Spleen (tissue), 7 donors: ENCODE measurements at regions not wholly inside any gene's neighbourhood (a gene's known extent, or its start where the extent isn't known, plus 50 kb on each side); places are given as distances from the start of the nearest gene placed in this dataset.

Experiments used
- CTCF ChIP-seq, 11 experiments: fragments of 200-600 bp in 7 of 11; fragments of 450-650 bp in 4 of 11; sonication (generic) in 4 of 11; IDR thresholded peaks in 8 of 11; conservative IDR thresholded peaks in 3 of 11; 1 replicate in 7 of 11; 2 replicates in 4 of 11; pipeline versions ENCODE4 v1.4.0 to v1.8.0; 2016 to 2021; ENCODE audit warnings: antibody characterized with exemption in 11 of 11, inconsistent platforms in 4 of 11, mild to moderate bottlenecking in 1 of 11
- POLR2AphosphoS5 ChIP-seq, 3 donors: sonication (generic); formaldehyde crosslinking; IDR thresholded peaks; one replicate each; pipeline ENCODE4 v1.5.1; 2017; ENCODE audit warnings: antibody characterized with exemption in 3 of 3
- donor health status: DM: no; HTN: no; CAD: no; lungs with moderate emphysema.
- donor health status: DM: no; HTN: no; CAD: no.
- donor health status: DM: no; HTN: no; CAD: no.

- TF ChIP-seq CTCF (IDR thresholded peaks at IDR 0.05 in 8 of 11, conservative IDR thresholded peaks at IDR 0.05 in 3 of 11) (no peak), POLR2AphosphoS5 (IDR thresholded peaks at IDR 0.05) (no peak)
Observed at GRCh38 chr5:6279607-6280006, 98.7 kb downstream of the MED10 start.
